PFSK-1 (cell line): ENCODE measurements at regions not wholly inside any gene's neighbourhood (a gene's known extent, or its start where the extent isn't known, plus 50 kb on each side); places are given as distances from the start of the nearest gene placed in this dataset.

Experiments used
- FOXP2 ChIP-seq: optimal IDR thresholded peaks from 2 replicates; pipeline ENCODE3; 2011; ENCODE audit warnings: borderline replicate concordance, control low read depth, inconsistent platforms; ENCODE audit not compliant: insufficient read depth; ENCODE audit errors: extremely low read length, extremely low read depth
- POLR2AphosphoS5 ChIP-seq: IDR thresholded peaks from 2 replicates; pipeline ENCODE4 v1.6.1; 2012; ENCODE audit warnings: low read depth, mild to moderate bottlenecking, control low read depth, low read length, moderate library complexity
- SIN3A ChIP-seq: IDR thresholded peaks from 2 replicates; pipeline ENCODE4 v1.6.1; 2012; ENCODE audit warnings: mild to moderate bottlenecking, low read length, moderate library complexity, borderline replicate concordance; ENCODE audit not compliant: insufficient read depth
- TAF1 ChIP-seq: IDR thresholded peaks from 2 replicates; pipeline ENCODE4 v1.6.1; 2012; ENCODE audit warnings: low read length, control low read depth, borderline replicate concordance; ENCODE audit not compliant: insufficient read depth
- TF ChIP-seq, protein P1 (sequence below), 2 experiments: IDR thresholded peaks; 2 replicates each; pipeline versions ENCODE4 v1.6.1 to v1.8.0; 2011 to 2012; ENCODE audit warnings: low read depth in 2 of 2, low read length in 2 of 2, control low read depth in 1 of 2, inconsistent platforms in 1 of 2, mild to moderate bottlenecking in 1 of 2, moderate library complexity in 1 of 2; ENCODE audit not compliant: insufficient read depth in 1 of 2

GRCh38 chr1:239139801-239140200, 246.6 kb upstream of the CHRM3 start:
- TF ChIP-seq FOXP2 (no peak), POLR2AphosphoS5 (no peak), TAF1 (no peak), SIN3A (no peak)
- TF ChIP-seq, protein P1, sequence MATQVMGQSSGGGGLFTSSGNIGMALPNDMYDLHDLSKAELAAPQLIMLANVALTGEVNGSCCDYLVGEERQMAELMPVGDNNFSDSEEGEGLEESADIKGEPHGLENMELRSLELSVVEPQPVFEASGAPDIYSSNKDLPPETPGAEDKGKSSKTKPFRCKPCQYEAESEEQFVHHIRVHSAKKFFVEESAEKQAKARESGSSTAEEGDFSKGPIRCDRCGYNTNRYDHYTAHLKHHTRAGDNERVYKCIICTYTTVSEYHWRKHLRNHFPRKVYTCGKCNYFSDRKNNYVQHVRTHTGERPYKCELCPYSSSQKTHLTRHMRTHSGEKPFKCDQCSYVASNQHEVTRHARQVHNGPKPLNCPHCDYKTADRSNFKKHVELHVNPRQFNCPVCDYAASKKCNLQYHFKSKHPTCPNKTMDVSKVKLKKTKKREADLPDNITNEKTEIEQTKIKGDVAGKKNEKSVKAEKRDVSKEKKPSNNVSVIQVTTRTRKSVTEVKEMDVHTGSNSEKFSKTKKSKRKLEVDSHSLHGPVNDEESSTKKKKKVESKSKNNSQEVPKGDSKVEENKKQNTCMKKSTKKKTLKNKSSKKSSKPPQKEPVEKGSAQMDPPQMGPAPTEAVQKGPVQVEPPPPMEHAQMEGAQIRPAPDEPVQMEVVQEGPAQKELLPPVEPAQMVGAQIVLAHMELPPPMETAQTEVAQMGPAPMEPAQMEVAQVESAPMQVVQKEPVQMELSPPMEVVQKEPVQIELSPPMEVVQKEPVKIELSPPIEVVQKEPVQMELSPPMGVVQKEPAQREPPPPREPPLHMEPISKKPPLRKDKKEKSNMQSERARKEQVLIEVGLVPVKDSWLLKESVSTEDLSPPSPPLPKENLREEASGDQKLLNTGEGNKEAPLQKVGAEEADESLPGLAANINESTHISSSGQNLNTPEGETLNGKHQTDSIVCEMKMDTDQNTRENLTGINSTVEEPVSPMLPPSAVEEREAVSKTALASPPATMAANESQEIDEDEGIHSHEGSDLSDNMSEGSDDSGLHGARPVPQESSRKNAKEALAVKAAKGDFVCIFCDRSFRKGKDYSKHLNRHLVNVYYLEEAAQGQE (IDR thresholded peaks at IDR 0.05; ENCODE audit: insufficient read depth in 1 of 2, low read depth in 2 of 2, low read length in 2 of 2): no peak

- no peak for TF ChIP-seq POLR2AphosphoS5
- no peak for TF ChIP-seq SIN3A
- TF ChIP-seq, protein P1 (IDR thresholded peaks at IDR 0.05; ENCODE audit: insufficient read depth in 1 of 2, low read depth in 2 of 2, low read length in 2 of 2): no peak
- TF ChIP-seq TAF1: no peak
These were observed 257.8 kb upstream of the CHRM3 start for GRCh38 chr1:239128541-239128940.

DNA sequence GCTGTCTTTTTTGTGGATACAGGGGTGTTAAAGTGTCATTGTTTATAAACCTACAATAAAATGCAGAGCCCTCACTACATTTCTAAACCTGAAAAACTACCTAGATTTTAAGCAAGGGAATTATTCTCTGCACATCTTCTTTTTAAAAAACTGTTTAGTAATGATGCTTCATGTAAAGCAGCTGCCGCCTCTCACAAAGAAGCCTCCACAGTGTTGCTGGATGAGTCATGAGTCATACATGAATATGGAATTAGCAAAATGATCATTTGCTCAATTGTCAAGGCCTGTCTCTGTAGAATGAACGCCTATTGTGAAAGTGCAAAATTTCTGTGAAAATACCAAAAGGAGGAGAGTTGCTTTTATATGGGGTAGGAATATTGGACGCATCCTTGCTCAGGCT, 259.5 kb upstream of the CHRM3 start:
- TF ChIP-seq POLR2AphosphoS5: no peak
- TF ChIP-seq, protein P1 (IDR thresholded peaks at IDR 0.05; ENCODE audit: insufficient read depth in 1 of 2, low read depth in 2 of 2, low read length in 2 of 2): no peak

DNA sequence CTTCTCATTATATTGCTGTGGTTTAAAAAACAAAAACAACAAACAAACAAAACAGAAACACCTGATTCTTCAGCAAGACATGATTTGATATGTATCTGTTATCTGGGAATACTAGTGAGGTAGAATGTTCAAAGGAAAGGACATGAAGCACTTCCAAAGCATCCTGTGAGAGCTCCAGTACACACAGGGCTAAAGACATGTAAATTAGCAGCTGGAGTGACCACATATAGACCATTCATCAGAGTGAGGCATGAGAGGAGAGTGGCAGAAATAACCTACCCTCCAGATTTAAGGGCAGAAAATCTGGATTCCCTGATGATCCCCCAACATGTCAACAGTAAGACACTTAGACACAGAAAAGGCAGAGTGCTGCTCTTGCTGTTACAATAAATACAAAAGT, 260.5 kb upstream of the CHRM3 start:
- TF ChIP-seq FOXP2: no peak
- TF ChIP-seq, protein P1 (IDR thresholded peaks at IDR 0.05; ENCODE audit: insufficient read depth in 1 of 2, low read depth in 2 of 2, low read length in 2 of 2): no peak
- no peak for TF ChIP-seq SIN3A
- TF ChIP-seq POLR2AphosphoS5: no peak
- no peak for TF ChIP-seq TAF1

- TF ChIP-seq POLR2AphosphoS5: no peak
- TF ChIP-seq, protein P1 (IDR thresholded peaks at IDR 0.05; ENCODE audit: insufficient read depth in 1 of 2, low read depth in 2 of 2, low read length in 2 of 2): no peak
These were observed 261.3 kb upstream of the CHRM3 start for GRCh38 chr1:239125027-239125426.
